Breast epithelium (tissue), 3 donors: ENCODE measurements at regions not wholly inside any gene's neighbourhood (a gene's known extent, or its start where the extent isn't known, plus 50 kb on each side); places are given as distances from the start of the nearest gene placed in this dataset.

Experiments
- POLR2A ChIP-seq: fragments of 450-650 bp; IDR thresholded peaks from one replicate; pipeline ENCODE4 v1.6.1; 2016; ENCODE audit warnings: antibody characterized with exemption, mild to moderate bottlenecking, moderate library complexity
- TF ChIP-seq, protein P1 (sequence below), 3 donors: fragments of 450-650 bp; IDR thresholded peaks; one replicate each; pipeline ENCODE4 v1.5.1; 2016 to 2017; ENCODE audit warnings: antibody characterized with exemption in 3 of 3, mild to moderate bottlenecking in 3 of 3, moderate library complexity in 3 of 3

DNA sequence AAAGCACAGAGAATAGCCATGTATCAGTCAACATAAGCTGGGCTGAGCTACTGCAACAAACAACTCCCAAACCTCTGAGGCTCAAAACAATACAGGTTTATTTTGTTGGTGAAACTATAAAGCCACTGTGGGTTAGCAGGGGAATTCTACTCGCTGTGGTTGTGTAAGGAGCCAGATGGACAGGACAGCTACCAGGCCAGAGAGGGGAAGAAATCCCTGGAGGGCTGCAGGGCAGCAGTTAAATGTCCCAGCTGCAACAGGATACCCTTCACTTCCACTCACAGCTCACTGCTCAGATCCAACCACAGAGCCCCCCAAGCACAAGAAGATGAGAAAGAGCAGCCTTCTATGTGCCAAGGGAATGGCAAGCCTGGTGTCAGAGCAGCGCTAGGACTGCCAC lies 245.9 kb upstream of the RAB6C start:
- TF ChIP-seq, protein P1, sequence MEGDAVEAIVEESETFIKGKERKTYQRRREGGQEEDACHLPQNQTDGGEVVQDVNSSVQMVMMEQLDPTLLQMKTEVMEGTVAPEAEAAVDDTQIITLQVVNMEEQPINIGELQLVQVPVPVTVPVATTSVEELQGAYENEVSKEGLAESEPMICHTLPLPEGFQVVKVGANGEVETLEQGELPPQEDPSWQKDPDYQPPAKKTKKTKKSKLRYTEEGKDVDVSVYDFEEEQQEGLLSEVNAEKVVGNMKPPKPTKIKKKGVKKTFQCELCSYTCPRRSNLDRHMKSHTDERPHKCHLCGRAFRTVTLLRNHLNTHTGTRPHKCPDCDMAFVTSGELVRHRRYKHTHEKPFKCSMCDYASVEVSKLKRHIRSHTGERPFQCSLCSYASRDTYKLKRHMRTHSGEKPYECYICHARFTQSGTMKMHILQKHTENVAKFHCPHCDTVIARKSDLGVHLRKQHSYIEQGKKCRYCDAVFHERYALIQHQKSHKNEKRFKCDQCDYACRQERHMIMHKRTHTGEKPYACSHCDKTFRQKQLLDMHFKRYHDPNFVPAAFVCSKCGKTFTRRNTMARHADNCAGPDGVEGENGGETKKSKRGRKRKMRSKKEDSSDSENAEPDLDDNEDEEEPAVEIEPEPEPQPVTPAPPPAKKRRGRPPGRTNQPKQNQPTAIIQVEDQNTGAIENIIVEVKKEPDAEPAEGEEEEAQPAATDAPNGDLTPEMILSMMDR (IDR thresholded peaks at IDR 0.05), result no peak
- TF ChIP-seq POLR2A, result no peak
